DND-41 (cell line): ENCODE measurements at regions not wholly inside any gene's neighbourhood (a gene's known extent, or its start where the extent isn't known, plus 50 kb on each side); places are given as distances from the start of the nearest gene placed in this dataset.

Source experiments
- CTCF ChIP-seq: IDR thresholded peaks from 2 replicates; pipeline ENCODE4 v1.5.1; 2012; ENCODE audit warnings: borderline replicate concordance, low read length, moderate library complexity, mild to moderate bottlenecking; ENCODE audit not compliant: poor library complexity, severe bottlenecking; ENCODE audit errors: extremely low read depth
- EZH2 ChIP-seq: IDR thresholded peaks from 3 replicates; pipeline ENCODE4 v1.6.1; 2012; ENCODE audit warnings: borderline replicate concordance, low read depth, mild to moderate bottlenecking, moderate library complexity, low read length, inconsistent platforms; ENCODE audit not compliant: severe bottlenecking

DNA sequence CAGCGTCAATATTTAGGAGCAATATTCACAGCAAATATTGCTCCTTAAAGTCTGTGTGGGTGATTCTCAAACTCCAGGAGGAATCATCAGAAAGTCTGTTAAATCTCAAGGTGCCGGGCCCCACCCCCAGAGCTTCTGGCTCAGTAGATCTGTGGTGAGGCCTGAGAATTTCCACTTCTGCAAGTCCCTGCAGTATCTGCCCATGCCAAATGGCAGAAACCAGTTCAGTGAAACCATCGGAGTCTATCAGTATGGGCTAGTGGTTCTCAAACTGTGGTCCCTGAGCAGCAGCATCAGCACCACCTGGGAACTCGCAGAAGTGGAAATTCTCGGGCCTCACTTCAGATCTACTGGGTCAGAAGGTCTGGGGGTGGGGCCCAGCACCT lies 202.9 kb downstream of the SLC4A3 start:
- TF ChIP-seq CTCF (no peak), EZH2 (no peak)
